NCI-H774 (cell line): ENCODE measurements at regions not wholly inside any gene's neighbourhood (a gene's known extent, or its start where the extent isn't known, plus 50 kb on each side); places are given as distances from the start of the nearest gene placed in this dataset.
A peak's percentile ranks its signal among the peaks of the same experiment; 100 is the strongest.

Experiments
- DNase-seq: peaks from one replicate; lab custom pipeline; 2025; lab: John Stamatoyannopoulos, UW

GRCh38 chr2:177127821-177128220 lies 84.8 kb upstream of the HNRNPA3 start:
- no peak for DNase-seq

- no peak for DNase-seq
Measured at GRCh38 chr2:177129610-177130009, 83.0 kb upstream of the HNRNPA3 start.

GRCh38 chr2:177131858-177132257 lies 80.7 kb upstream of the HNRNPA3 start:
- no peak for DNase-seq

- no peak for DNase-seq
Measured at GRCh38 chr2:177138823-177139222, 73.8 kb upstream of the HNRNPA3 start.

GRCh38 chr2:177141866-177142265 lies 70.7 kb upstream of the HNRNPA3 start:
- no peak for DNase-seq

GRCh38 chr2:177143444-177143843 lies 69.2 kb upstream of the HNRNPA3 start:
- DNase-seq: no peak

GRCh38 chr2:177147093-177147694 lies 65.4 kb upstream of the HNRNPA3 start:
- peak; percentile 62 for DNase-seq

GRCh38 chr2:177147834-177148445 lies 64.7 kb upstream of the HNRNPA3 start:
- DNase-seq: no peak

GRCh38 chr2:177148477-177149154 lies 64.0 kb upstream of the HNRNPA3 start:
- DNase-seq: peak; percentile 69

GRCh38 chr2:177149155-177149503 lies 63.5 kb upstream of the HNRNPA3 start:
- no peak for DNase-seq

GRCh38 chr2:177153805-177154204 lies 58.8 kb upstream of the HNRNPA3 start:
- DNase-seq: no peak

GRCh38 chr2:177154809-177155208 lies 57.8 kb upstream of the HNRNPA3 start:
- no peak for DNase-seq

GRCh38 chr2:177155631-177156030 lies 57.0 kb upstream of the HNRNPA3 start:
- DNase-seq: no peak

GRCh38 chr2:177161741-177162460 lies 50.7 kb upstream of the HNRNPA3 start:
- DNase-seq: peak; percentile 20
